H1 (cell line): ENCODE measurements at regions not wholly inside any gene's neighbourhood (a gene's known extent, or its start where the extent isn't known, plus 50 kb on each side); places are given as distances from the start of the nearest gene placed in this dataset.

ENCODE experiments used
- RXRA ChIP-seq: IDR thresholded peaks from 2 replicates; pipeline ENCODE4 v1.6.1; 2011; ENCODE audit warnings: low read depth, mild to moderate bottlenecking, low read length, moderate library complexity; ENCODE audit not compliant: insufficient read depth
- SRF ChIP-seq: IDR thresholded peaks from 2 replicates; pipeline ENCODE4 v1.6.1; 2011; ENCODE audit warnings: mild to moderate bottlenecking, low read depth, low read length, moderate library complexity
- SUZ12 ChIP-seq: fragments of 200-600 bp; sonication (generic); IDR thresholded peaks from 2 replicates; pipeline ENCODE4 v1.6.1; 2012; ENCODE audit warnings: mild to moderate bottlenecking, inconsistent platforms, low read length, moderate library complexity, mixed read lengths
- TF ChIP-seq, protein P1 (sequence below): IDR thresholded peaks from 2 replicates; pipeline ENCODE4 v1.6.1; 2012; ENCODE audit warnings: low read length, inconsistent platforms

DNA sequence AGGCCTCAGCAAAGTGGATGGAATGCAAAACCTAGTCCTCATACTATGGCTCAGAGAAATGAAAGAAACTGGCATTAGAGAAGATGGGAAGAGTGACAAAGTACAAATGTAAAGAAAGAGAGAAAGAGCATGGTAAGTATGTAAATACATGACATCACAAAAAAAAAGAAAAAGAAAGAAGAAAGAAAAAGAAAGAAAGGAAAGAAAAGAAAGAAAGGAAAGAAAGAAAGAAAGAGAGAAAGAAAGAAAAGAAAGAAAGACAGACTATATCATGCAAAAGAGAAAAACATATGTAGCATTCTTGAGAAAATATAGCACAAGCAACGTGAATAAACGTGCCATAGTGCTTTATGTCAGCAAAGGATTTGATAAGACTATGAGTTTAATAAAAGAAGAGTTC lies 76.1 kb upstream of the CACHD1 start (continued):
- TF ChIP-seq SUZ12 (no peak), SRF (no peak), RXRA (no peak)
- TF ChIP-seq, protein P1, sequence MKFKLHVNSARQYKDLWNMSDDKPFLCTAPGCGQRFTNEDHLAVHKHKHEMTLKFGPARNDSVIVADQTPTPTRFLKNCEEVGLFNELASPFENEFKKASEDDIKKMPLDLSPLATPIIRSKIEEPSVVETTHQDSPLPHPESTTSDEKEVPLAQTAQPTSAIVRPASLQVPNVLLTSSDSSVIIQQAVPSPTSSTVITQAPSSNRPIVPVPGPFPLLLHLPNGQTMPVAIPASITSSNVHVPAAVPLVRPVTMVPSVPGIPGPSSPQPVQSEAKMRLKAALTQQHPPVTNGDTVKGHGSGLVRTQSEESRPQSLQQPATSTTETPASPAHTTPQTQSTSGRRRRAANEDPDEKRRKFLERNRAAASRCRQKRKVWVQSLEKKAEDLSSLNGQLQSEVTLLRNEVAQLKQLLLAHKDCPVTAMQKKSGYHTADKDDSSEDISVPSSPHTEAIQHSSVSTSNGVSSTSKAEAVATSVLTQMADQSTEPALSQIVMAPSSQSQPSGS: no peak
